ENCODE measurements at regions not wholly inside any gene's neighbourhood (a gene's known extent, or its start where the extent isn't known, plus 50 kb on each side); places are given as distances from the start of the nearest gene placed in this dataset.

DNA sequence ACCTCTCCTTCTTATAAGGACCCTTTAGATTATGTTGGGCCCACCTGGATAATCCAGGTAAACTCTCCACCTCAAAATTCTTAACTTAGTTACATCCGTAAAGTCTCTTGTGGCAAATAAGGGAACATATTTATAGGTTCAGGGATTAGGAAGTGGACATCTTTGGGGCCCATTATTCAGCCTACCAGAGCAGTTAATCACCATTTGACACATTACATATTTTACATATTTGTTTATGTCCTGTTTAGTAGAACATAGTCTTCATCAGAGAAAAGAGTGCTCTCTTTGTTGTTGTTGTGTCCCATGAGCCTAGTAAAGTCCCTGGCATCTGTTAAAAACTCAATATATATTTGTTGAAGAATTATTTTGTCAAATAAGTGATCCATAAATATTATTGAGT is 134.0 kb upstream of the SPATS2L start:
- no peaks in the 10 kb centered on the region for H3K36me3 ChIP-seq (ENCODE audit: insufficient read depth, low read length)
- no peak overlapping the region for H3K4me3 ChIP-seq (ENCODE audit: low read depth, low read length, poor library complexity, severe bottlenecking)
- H3K4me2 ChIP-seq (ENCODE audit: low read length), result no peak overlapping the region
- H3K27ac ChIP-seq (ENCODE audit: low read depth, low read length, poor library complexity, severe bottlenecking), result no peak overlapping the region
- H3F3A ChIP-seq (ENCODE audit: insufficient read depth, low read length), result no peaks in the 10 kb centered on the region
- H3K9ac ChIP-seq (ENCODE audit: low read length), result no peak overlapping the region
- no peaks in the 10 kb centered on the region for H3K4me1 ChIP-seq (ENCODE audit: insufficient read depth, low read length, severe bottlenecking)
- TF ChIP-seq EZH2 (IDR thresholded peaks at IDR 0.05; ENCODE audit: borderline replicate concordance, low read length) (no peak), CTCF (IDR thresholded peaks at IDR 0.05; ENCODE audit: low read length) (no peak)
- H3K9me2 ChIP-seq (ENCODE audit: low read depth, low read length), result no peaks in the 10 kb centered on the region
- no peaks in the 10 kb centered on the region for H3K79me2 ChIP-seq (ENCODE audit: insufficient read depth, low read length)
- no peaks in the 10 kb centered on the region for H3K27me3 ChIP-seq (ENCODE audit: insufficient read depth, low read length)
- H2AFZ ChIP-seq (ENCODE audit: low read length), result no peak overlapping the region
- no peaks in the 10 kb centered on the region for H3K9me3 ChIP-seq (ENCODE audit: low read length)
- H4K20me1 ChIP-seq (ENCODE audit: insufficient read depth, low read length), result no peaks in the 10 kb centered on the region

DNA sequence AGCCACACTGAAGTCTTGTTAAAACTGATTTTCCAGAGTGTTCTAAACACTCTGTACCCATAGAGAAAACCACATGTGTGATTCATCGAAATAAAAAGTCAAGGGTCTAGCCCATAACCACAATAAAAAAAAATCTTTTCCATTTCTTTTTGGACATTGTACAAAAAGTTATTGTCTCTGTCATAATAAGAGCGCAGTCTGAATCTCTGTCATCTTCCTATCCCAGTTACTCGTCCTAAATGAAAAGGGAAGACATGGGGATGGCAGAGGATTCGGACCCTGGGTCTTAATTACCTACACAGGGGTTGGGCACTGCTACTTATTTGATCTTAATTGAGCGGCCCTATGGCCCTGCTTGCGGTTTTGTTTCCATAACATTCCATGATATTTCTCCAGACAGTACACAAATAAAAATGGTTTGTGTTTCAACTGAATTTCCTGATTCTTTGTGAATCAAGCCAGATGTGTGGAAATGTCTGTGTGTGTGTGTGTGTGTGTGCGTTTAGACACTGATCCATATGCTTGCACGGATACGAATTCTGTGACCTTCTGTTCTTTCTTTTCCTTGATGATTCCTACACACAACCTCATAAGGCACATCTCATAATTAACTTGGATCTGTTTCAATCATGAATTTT is 133.4 kb upstream of the SPATS2L start:
- H3K4me2 ChIP-seq (ENCODE audit: low read length), result no peak overlapping the region

GRCh38 chr2:200173691-200174090 is 132.8 kb upstream of the SPATS2L start:
- Histone ChIP-seq H3K36me3 (ENCODE audit: insufficient read depth, low read length) (no peaks in the 10 kb centered on the region), H3K79me2 (ENCODE audit: insufficient read depth, low read length) (no peaks in the 10 kb centered on the region), H3K4me3 (ENCODE audit: low read depth, low read length, poor library complexity, severe bottlenecking) (no peak overlapping the region), H3K4me2 (ENCODE audit: low read length) (no peak overlapping the region), H3K27me3 (ENCODE audit: insufficient read depth, low read length) (no peaks in the 10 kb centered on the region), H4K20me1 (ENCODE audit: insufficient read depth, low read length) (no peaks in the 10 kb centered on the region), H3K9ac (ENCODE audit: low read length) (no peak overlapping the region), H3F3A (ENCODE audit: insufficient read depth, low read length) (no peaks in the 10 kb centered on the region), H3K27ac (ENCODE audit: low read depth, low read length, poor library complexity, severe bottlenecking) (no peak overlapping the region), H3K9me2 (ENCODE audit: low read depth, low read length) (no peaks in the 10 kb centered on the region), H3K4me1 (ENCODE audit: insufficient read depth, low read length, severe bottlenecking) (no peaks in the 10 kb centered on the region), H2AFZ (ENCODE audit: low read length) (no peak overlapping the region), H3K9me3 (ENCODE audit: low read length) (no peaks in the 10 kb centered on the region)
- TF ChIP-seq CTCF (IDR thresholded peaks at IDR 0.05; ENCODE audit: low read length), result no peak
- no peak for TF ChIP-seq EZH2 (IDR thresholded peaks at IDR 0.05; ENCODE audit: borderline replicate concordance, low read length)

More for the DNA sequence above, 133.4 kb upstream of the SPATS2L start:
- H3K27me3 ChIP-seq (ENCODE audit: insufficient read depth, low read length), result no peaks in the 10 kb centered on the region
- H3K9ac ChIP-seq (ENCODE audit: low read length), result no peak overlapping the region
- H3K4me1 ChIP-seq (ENCODE audit: insufficient read depth, low read length, severe bottlenecking), result no peaks in the 10 kb centered on the region
- no peaks in the 10 kb centered on the region for H3K9me3 ChIP-seq (ENCODE audit: low read length)
- no peak overlapping the region for H3K4me3 ChIP-seq (ENCODE audit: low read depth, low read length, poor library complexity, severe bottlenecking)
- H3K9me2 ChIP-seq (ENCODE audit: low read depth, low read length), result no peaks in the 10 kb centered on the region
- TF ChIP-seq CTCF (IDR thresholded peaks at IDR 0.05; ENCODE audit: low read length) (no peak), EZH2 (IDR thresholded peaks at IDR 0.05; ENCODE audit: borderline replicate concordance, low read length) (no peak)
- H3K79me2 ChIP-seq (ENCODE audit: insufficient read depth, low read length), result no peaks in the 10 kb centered on the region
- no peaks in the 10 kb centered on the region for H3F3A ChIP-seq (ENCODE audit: insufficient read depth, low read length)
- H3K27ac ChIP-seq (ENCODE audit: low read depth, low read length, poor library complexity, severe bottlenecking), result no peak overlapping the region
- H4K20me1 ChIP-seq (ENCODE audit: insufficient read depth, low read length), result no peaks in the 10 kb centered on the region
- no peak overlapping the region for H2AFZ ChIP-seq (ENCODE audit: low read length)
- no peaks in the 10 kb centered on the region for H3K36me3 ChIP-seq (ENCODE audit: insufficient read depth, low read length)

Data from OCI-LY1 (cell line).